HEK293T (cell line): ENCODE measurements at regions not wholly inside any gene's neighbourhood (a gene's known extent, or its start where the extent isn't known, plus 50 kb on each side); places are given as distances from the start of the nearest gene placed in this dataset.

Source experiments
- CTCF ChIA-PET: fragments of 350-600 bp; formaldehyde crosslinking; extraction: SDS; loops from one replicate; lab custom pipeline; 2021; ENCODE audit warnings: antibody characterized with exemption, inconsistent platforms; lab: Yijun Ruan, JAX
- POLR2A ChIA-PET: fragments of 350-600 bp; formaldehyde crosslinking; extraction: SDS; loops from one replicate; lab custom pipeline; 2020; ENCODE audit warnings: antibody characterized with exemption, inconsistent platforms; lab: Yijun Ruan, JAX
- DNase-seq: peaks from one replicate; pipeline ENCODE4 v3.0.0; 2012; ENCODE audit warnings: mixed read lengths; ENCODE audit errors: extremely low spot score
- ARNT ChIP-seq: fragments of 450-650 bp; IDR thresholded peaks from 2 replicates; pipeline ENCODE4 v1.6.1; 2017; ENCODE audit warnings: mild to moderate bottlenecking
- BHLHE40 ChIP-seq: fragments of 450-650 bp; IDR thresholded peaks from 2 replicates; pipeline ENCODE4 v1.6.1; 2016; ENCODE audit warnings: mild to moderate bottlenecking, moderate library complexity, borderline replicate concordance
- CTBP1 ChIP-seq: fragments of 450-650 bp; IDR thresholded peaks from 2 replicates; pipeline ENCODE4 v1.6.1; 2016; ENCODE audit warnings: borderline replicate concordance
- ELF4 ChIP-seq: fragments of 450-650 bp; IDR thresholded peaks from 2 replicates; pipeline ENCODE4 v1.6.1; 2017; ENCODE audit warnings: antibody characterized with exemption
- FOXA1 ChIP-seq: fragments of 450-650 bp; IDR thresholded peaks from 2 replicates; pipeline ENCODE4 v1.6.1; 2016; ENCODE audit warnings: mild to moderate bottlenecking
- FOXK2 ChIP-seq: fragments of 450-650 bp; IDR thresholded peaks from 2 replicates; pipeline ENCODE4 v1.6.1; 2016; ENCODE audit warnings: mild to moderate bottlenecking
- FOXM1 ChIP-seq: fragments of 450-650 bp; IDR thresholded peaks from 2 replicates; pipeline ENCODE4 v1.6.1; 2017; ENCODE audit warnings: mild to moderate bottlenecking, borderline replicate concordance
- HDGF ChIP-seq: fragments of 450-650 bp; IDR thresholded peaks from 2 replicates; pipeline ENCODE4 v1.6.1; 2017; ENCODE audit warnings: antibody characterized with exemption, borderline replicate concordance
- L3MBTL2 ChIP-seq: fragments of 450-650 bp; conservative IDR thresholded peaks from 2 replicates; pipeline ENCODE4 v1.6.1; 2016; ENCODE audit warnings: mild to moderate bottlenecking
- LEF1 ChIP-seq: fragments of 450-650 bp; IDR thresholded peaks from 2 replicates; pipeline ENCODE4 v1.6.1; 2017; ENCODE audit warnings: mild to moderate bottlenecking, borderline replicate concordance
- NFRKB ChIP-seq: fragments of 450-650 bp; IDR thresholded peaks from 2 replicates; pipeline ENCODE4 v1.6.1; 2016; ENCODE audit warnings: mild to moderate bottlenecking, moderate library complexity
- PKNOX1 ChIP-seq: fragments of 450-650 bp; IDR thresholded peaks from 2 replicates; pipeline ENCODE4 v1.6.1; 2016
- SP1 ChIP-seq: fragments of 450-650 bp; IDR thresholded peaks from 2 replicates; pipeline ENCODE4 v1.6.1; 2017
- SUZ12 ChIP-seq: fragments of 450-650 bp; IDR thresholded peaks from 2 replicates; pipeline ENCODE4 v1.6.1; 2016; ENCODE audit warnings: mild to moderate bottlenecking
- TARDBP ChIP-seq: fragments of 450-650 bp; IDR thresholded peaks from 2 replicates; pipeline ENCODE4 v1.6.1; 2016
- ZNF384 ChIP-seq: fragments of 450-650 bp; IDR thresholded peaks from 2 replicates; pipeline ENCODE4 v1.6.1; 2016

GRCh38 chr21:38664315-38664714 lies 141.4 kb upstream of the ETS2 start:
- no peak for DNase-seq
- ChIA-PET CTCF (no interaction called here), POLR2A (no interaction called here)
- no peak for TF ChIP-seq ELF4
- TF ChIP-seq FOXA1, result no peak
- no peak for TF ChIP-seq BHLHE40
- TF ChIP-seq SUZ12, result no peak
- no peak for TF ChIP-seq LEF1
- TF ChIP-seq NFRKB, result no peak
- TF ChIP-seq CTBP1, result no peak
- TF ChIP-seq PKNOX1, result no peak
- TF ChIP-seq FOXK2, result no peak

- POLR2A ChIA-PET, result no interaction called here
- DNase-seq, result no peak
- TF ChIP-seq FOXM1 (no peak), LEF1 (no peak), ELF4 (no peak), ZNF384 (no peak), L3MBTL2 (no peak), SUZ12 (no peak), PKNOX1 (no peak), NFRKB (no peak)
- CTCF ChIA-PET, result no interaction called here
Observed at GRCh38 chr21:38664841-38665240, 140.9 kb upstream of the ETS2 start.

GRCh38 chr21:38667291-38667870 lies 138.3 kb upstream of the ETS2 start:
- CTCF ChIA-PET, result no interaction called here
- POLR2A ChIA-PET, result no interaction called here
- TF ChIP-seq NFRKB, result no peak
- no peak for TF ChIP-seq TARDBP
- TF ChIP-seq PKNOX1, result no peak
- no peak for TF ChIP-seq ARNT
- no peak for TF ChIP-seq ELF4
- no peak for TF ChIP-seq FOXA1
- no peak for TF ChIP-seq SUZ12
- no peak for TF ChIP-seq CTBP1
- TF ChIP-seq SP1, result no peak
- no peak for TF ChIP-seq BHLHE40
- no peak for TF ChIP-seq L3MBTL2
- no peak for TF ChIP-seq LEF1
- no peak for TF ChIP-seq FOXK2
- no peak for TF ChIP-seq ZNF384
- TF ChIP-seq HDGF, result no peak
- no peak for TF ChIP-seq FOXM1

GRCh38 chr21:38668067-38668466 lies 137.7 kb upstream of the ETS2 start:
- DNase-seq, result no peak
- TF ChIP-seq ELF4, result no peak
- no peak for TF ChIP-seq SUZ12
- no peak for TF ChIP-seq FOXA1
- no peak for TF ChIP-seq L3MBTL2
- no peak for TF ChIP-seq NFRKB
- no peak for TF ChIP-seq SP1
- no peak for TF ChIP-seq TARDBP
- TF ChIP-seq FOXM1, result no peak
- TF ChIP-seq BHLHE40, result no peak
- no peak for TF ChIP-seq FOXK2
- POLR2A ChIA-PET, result no interaction called here
- CTCF ChIA-PET, result no interaction called here

More at GRCh38 chr21:38667291-38667870, 138.3 kb upstream of the ETS2 start:
- DNase-seq, result no peak

- TF ChIP-seq PKNOX1 (no peak), ARNT (no peak), ELF4 (no peak), SP1 (no peak), HDGF (no peak), L3MBTL2 (no peak), FOXM1 (no peak)
- DNase-seq, result no peak
- ChIA-PET CTCF (interaction anchor here (1.0 kb wide), 2 partner anchors 22 to 37 kb away, joined by 3 to 4 read pairs; no protein-coding TSS in a partner anchor), POLR2A (no interaction called here)
Observed at GRCh38 chr21:38668541-38668940, 137.2 kb upstream of the ETS2 start.

GRCh38 chr21:38669186-38669585 lies 136.5 kb upstream of the ETS2 start:
- TF ChIP-seq ARNT (no peak), SP1 (no peak), CTBP1 (no peak), LEF1 (no peak), SUZ12 (no peak), NFRKB (no peak), HDGF (no peak)
- POLR2A ChIA-PET, result no interaction called here
- peak; percentile 30 for DNase-seq
- CTCF ChIA-PET, result interaction anchor here (1.0 to 1.6 kb wide), 3 partner anchors 22 to 468 kb away, joined by 3 to 4 read pairs (median 4); no protein-coding TSS in a partner anchor
